GM21576 (cell line): ENCODE measurements at regions not wholly inside any gene's neighbourhood (a gene's known extent, or its start where the extent isn't known, plus 50 kb on each side); places are given as distances from the start of the nearest gene placed in this dataset.
"Not testable (repeated sequence)": the region's sequence is repeated elsewhere in the genome, so short reads cannot be mapped to it uniquely, and the experiment has no call there.

ENCODE experiments used
- ATAC-seq: cut with Tn5 transposase; IDR thresholded peaks from one replicate; pipeline ENCODE4 v1.9.1; 2021; ENCODE audit warnings: mild to moderate bottlenecking, moderate library complexity; ENCODE audit not compliant: unreplicated experiment

- no peak for ATAC-seq
Measured at GRCh38 chr17:77531002-77531401, 390.2 kb downstream of the SEC14L1 start.

- no peak for ATAC-seq
Measured at GRCh38 chr17:77531641-77532040, 390.9 kb downstream of the SEC14L1 start.

GRCh38 chr17:77533697-77534096, 392.9 kb downstream of the SEC14L1 start:
- ATAC-seq, result not testable (repeated sequence)

- no peak for ATAC-seq
Measured at GRCh38 chr17:77534137-77534536, 393.4 kb downstream of the SEC14L1 start.

- ATAC-seq, result no peak
Measured at GRCh38 chr17:77535435-77535834, 394.7 kb downstream of the SEC14L1 start.

- no peak for ATAC-seq
Measured at GRCh38 chr17:77535892-77536291, 395.1 kb downstream of the SEC14L1 start.

- no peak for ATAC-seq
Measured at GRCh38 chr17:77537566-77537965, 396.8 kb downstream of the SEC14L1 start.

- no peak for ATAC-seq
Measured at GRCh38 chr17:77540531-77540930, 399.8 kb downstream of the SEC14L1 start.

GRCh38 chr17:77540975-77541374, 400.2 kb downstream of the SEC14L1 start:
- ATAC-seq, result no peak

- no peak for ATAC-seq
Measured at GRCh38 chr17:77542011-77542410, 401.2 kb downstream of the SEC14L1 start.

GRCh38 chr17:77542551-77543490, 402.1 kb downstream of the SEC14L1 start:
- ATAC-seq, result no peak

- ATAC-seq, result no peak
Measured at GRCh38 chr17:77543801-77544200, 403.0 kb downstream of the SEC14L1 start.

- ATAC-seq, result no peak
Measured at GRCh38 chr17:77544347-77545110, 403.8 kb downstream of the SEC14L1 start.

GRCh38 chr17:77546772-77547241, 406.0 kb downstream of the SEC14L1 start:
- ATAC-seq, result no peak

- ATAC-seq, result no peak
Measured at GRCh38 chr17:77548967-77549366, 408.2 kb downstream of the SEC14L1 start.

- no peak for ATAC-seq
Measured at GRCh38 chr17:77549726-77550366, 408.7 kb upstream of the TNRC6C start.

- no peak for ATAC-seq
Measured at GRCh38 chr17:77553459-77554066, 404.9 kb upstream of the TNRC6C start.

- no peak for ATAC-seq
Measured at GRCh38 chr17:77555121-77555591, 403.3 kb upstream of the TNRC6C start.

GRCh38 chr17:77555741-77556291, 402.7 kb upstream of the TNRC6C start:
- ATAC-seq, result no peak

- no peak for ATAC-seq
Measured at GRCh38 chr17:77556383-77557061, 402.0 kb upstream of the TNRC6C start.
